GM12873 (cell line): ENCODE measurements at regions not wholly inside any gene's neighbourhood (a gene's known extent, or its start where the extent isn't known, plus 50 kb on each side); places are given as distances from the start of the nearest gene placed in this dataset.

ENCODE experiments used
- TF ChIP-seq, protein P1 (sequence below): IDR thresholded peaks from 2 replicates; pipeline ENCODE4 v1.5.1; 2012; ENCODE audit warnings: low read depth, mild to moderate bottlenecking, moderate library complexity, low read length, control low read depth; ENCODE audit not compliant: insufficient read depth; ENCODE audit errors: missing control alignments

DNA sequence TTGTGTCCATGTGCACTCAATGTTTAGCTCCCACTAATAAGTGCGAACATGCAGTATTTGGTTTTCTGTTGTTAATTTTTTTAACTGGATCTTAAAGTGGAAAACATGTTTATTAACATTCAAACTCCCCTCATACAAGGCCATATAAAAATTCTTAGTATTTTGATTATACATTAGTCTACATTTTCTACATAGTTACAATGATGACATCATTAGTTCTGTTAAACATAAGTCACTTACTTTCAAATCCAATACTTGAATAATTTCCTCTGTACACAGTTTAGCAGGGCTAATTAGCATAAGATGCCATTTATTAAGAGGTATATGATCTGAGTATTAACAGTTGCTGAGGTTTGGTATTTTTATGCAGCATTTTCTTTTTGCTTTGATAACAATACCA, 91.3 kb upstream of the CCDC39 start:
- TF ChIP-seq, protein P1, sequence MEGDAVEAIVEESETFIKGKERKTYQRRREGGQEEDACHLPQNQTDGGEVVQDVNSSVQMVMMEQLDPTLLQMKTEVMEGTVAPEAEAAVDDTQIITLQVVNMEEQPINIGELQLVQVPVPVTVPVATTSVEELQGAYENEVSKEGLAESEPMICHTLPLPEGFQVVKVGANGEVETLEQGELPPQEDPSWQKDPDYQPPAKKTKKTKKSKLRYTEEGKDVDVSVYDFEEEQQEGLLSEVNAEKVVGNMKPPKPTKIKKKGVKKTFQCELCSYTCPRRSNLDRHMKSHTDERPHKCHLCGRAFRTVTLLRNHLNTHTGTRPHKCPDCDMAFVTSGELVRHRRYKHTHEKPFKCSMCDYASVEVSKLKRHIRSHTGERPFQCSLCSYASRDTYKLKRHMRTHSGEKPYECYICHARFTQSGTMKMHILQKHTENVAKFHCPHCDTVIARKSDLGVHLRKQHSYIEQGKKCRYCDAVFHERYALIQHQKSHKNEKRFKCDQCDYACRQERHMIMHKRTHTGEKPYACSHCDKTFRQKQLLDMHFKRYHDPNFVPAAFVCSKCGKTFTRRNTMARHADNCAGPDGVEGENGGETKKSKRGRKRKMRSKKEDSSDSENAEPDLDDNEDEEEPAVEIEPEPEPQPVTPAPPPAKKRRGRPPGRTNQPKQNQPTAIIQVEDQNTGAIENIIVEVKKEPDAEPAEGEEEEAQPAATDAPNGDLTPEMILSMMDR = no peak

DNA sequence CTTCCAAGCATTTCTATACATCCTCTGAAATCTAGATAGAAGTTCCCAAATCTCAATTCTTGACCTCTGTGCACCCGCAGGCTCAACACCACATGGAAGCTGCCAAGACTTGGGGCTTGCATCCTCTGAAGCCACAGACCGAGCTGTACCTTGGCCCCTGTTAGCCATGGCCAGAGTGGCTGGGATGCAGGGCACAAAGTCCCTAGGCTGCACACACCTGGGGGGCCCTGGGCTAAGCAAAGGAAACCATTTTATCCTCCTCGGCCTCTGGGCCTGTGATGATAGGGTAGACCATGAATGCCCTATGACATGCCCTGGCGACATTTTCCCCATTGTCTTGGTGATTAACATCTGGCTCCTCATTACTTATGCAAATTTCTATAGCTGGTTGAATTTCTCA, 97.1 kb upstream of the CCDC39 start:
- TF ChIP-seq, protein P1 = no peak

DNA sequence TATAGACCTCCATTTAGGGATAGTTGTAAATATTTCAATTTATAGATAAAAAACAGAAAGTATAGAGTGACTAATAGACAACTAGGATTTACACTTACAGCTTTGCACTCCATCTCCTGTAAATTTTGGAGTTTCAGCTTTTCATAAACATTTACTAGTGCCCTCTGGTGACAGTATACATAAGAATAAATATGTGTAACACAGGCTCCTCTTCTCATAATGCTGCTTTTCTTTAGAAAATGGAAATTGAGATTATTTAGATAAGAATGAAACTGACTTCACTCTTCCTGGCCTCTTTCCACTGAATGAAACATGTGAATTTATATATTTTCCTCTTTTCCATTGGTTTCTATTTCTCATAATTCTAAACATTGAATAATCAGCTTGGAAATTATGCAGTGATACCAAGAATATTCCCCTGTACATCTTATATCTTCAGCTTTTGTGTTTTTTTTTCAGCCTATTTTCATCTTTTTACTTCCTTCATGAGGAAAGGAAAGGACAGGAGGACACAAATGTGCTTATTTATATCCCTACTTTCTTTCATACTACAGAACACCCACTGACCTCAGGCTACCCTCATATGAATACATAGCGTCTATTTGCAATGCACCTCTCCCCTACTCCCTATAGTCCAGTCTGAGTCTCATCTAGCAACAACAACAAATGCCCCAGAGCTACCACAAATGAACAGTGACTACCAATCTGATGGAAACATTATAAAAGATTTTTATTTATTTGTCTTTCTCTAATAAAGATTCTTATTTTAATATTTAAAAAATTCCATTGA, 103.1 kb upstream of the CCDC39 start:
- TF ChIP-seq, protein P1 = no peak

DNA sequence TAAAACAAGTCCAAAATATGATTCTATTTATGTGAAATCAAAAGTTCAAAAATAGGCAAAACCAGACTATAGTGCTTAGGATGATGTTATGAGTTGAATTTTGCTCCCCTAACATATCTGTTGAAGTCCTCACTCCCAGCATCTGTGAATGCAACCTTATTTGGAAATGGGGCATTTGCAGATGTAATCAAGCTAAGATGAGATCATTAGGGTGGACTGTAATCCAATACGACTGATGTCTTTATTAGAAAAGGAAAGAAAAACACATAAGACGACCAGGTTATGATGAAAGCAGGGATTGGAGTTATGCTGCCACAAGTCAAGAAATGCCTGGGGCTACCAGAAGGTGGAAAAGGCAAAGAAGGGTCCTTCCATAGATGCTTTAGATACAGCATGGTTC, 110.5 kb upstream of the CCDC39 start:
- TF ChIP-seq, protein P1 = no peak

DNA sequence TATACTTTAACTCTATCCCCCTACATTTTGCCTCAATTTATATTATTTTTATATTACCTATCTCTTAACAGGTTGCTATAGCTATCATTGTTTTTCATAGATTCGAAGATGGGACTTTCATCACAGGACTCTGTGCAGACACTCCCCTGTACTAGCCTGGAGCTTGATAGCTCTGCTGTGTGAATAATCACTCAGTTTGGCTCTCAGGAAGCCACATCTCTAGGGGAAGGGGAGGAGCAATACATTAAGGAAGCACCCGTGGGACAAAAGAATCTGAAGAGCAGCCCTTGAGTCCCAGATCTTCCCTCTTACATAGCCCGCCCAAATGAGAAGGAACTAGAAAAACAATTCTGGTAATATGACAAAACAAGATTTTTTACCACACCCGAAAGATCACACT, 114.3 kb upstream of the FXR1 start:
- TF ChIP-seq, protein P1 = no peak

DNA sequence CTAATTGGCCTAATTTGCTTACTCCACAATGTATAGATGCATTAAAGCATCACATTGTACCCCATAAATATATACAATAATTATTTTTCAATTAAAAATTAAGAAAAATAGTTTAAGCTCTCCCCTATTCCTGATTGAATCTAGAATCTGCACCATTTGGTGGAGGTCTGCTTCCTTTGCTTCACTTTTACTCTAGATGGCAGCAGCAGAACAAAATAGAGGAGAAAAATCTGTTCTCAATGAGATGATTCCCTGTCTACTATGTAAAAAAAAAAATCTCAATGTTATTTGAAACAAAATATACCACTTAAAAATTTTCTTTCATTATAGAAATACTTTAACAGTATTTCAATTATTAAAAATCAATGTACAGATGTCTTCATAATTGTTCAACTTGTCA, 109.6 kb upstream of the FXR1 start:
- TF ChIP-seq, protein P1 = peak; percentile 30

DNA sequence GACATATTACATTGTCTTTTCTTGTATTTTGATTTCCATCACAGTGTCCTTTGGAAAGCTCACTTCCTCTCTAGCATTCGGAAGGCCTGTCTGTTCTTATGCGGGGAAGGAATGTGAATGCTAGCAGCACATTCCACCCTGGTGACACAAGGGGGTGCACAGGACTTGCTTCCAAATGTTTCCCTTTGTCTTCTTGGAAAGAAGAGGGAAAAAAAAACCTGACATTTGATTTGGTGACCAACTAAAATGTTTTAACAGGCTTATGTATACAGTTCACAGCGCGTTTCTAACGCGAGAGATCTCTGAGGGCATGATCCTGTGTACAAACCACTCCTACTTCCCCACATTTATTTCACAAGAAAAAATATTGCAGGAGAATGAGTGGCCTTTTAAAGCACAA, 107.6 kb upstream of the FXR1 start:
- TF ChIP-seq, protein P1 = no peak
